ENCODE measurements at regions not wholly inside any gene's neighbourhood (a gene's known extent, or its start where the extent isn't known, plus 50 kb on each side); places are given as distances from the start of the nearest gene placed in this dataset.

DNA sequence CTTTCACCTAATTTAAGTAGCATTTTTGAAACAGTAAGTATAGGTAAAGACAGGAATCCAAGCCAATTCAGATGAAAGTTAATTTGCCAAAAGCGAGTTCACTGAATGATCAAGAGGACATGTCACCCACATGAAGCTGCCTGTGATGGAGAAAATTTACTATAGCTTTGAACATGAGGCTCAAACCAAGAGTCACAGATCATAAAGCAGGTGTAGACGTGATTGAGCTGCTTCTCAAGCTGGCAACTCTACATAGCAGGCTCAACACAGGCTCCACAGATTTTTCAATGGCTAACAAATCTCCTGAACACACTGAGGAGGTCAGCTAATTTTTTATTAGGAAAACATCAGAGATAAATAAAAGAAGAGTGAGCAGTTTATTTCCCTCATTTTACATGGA lies 173.7 kb downstream of the FAM114A2 start:
- TF ChIP-seq, protein P1, sequence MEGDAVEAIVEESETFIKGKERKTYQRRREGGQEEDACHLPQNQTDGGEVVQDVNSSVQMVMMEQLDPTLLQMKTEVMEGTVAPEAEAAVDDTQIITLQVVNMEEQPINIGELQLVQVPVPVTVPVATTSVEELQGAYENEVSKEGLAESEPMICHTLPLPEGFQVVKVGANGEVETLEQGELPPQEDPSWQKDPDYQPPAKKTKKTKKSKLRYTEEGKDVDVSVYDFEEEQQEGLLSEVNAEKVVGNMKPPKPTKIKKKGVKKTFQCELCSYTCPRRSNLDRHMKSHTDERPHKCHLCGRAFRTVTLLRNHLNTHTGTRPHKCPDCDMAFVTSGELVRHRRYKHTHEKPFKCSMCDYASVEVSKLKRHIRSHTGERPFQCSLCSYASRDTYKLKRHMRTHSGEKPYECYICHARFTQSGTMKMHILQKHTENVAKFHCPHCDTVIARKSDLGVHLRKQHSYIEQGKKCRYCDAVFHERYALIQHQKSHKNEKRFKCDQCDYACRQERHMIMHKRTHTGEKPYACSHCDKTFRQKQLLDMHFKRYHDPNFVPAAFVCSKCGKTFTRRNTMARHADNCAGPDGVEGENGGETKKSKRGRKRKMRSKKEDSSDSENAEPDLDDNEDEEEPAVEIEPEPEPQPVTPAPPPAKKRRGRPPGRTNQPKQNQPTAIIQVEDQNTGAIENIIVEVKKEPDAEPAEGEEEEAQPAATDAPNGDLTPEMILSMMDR (conservative IDR thresholded peaks at IDR 0.05; ENCODE audit: low read depth in 2 of 2): no peak
- TF ChIP-seq, protein P2, sequence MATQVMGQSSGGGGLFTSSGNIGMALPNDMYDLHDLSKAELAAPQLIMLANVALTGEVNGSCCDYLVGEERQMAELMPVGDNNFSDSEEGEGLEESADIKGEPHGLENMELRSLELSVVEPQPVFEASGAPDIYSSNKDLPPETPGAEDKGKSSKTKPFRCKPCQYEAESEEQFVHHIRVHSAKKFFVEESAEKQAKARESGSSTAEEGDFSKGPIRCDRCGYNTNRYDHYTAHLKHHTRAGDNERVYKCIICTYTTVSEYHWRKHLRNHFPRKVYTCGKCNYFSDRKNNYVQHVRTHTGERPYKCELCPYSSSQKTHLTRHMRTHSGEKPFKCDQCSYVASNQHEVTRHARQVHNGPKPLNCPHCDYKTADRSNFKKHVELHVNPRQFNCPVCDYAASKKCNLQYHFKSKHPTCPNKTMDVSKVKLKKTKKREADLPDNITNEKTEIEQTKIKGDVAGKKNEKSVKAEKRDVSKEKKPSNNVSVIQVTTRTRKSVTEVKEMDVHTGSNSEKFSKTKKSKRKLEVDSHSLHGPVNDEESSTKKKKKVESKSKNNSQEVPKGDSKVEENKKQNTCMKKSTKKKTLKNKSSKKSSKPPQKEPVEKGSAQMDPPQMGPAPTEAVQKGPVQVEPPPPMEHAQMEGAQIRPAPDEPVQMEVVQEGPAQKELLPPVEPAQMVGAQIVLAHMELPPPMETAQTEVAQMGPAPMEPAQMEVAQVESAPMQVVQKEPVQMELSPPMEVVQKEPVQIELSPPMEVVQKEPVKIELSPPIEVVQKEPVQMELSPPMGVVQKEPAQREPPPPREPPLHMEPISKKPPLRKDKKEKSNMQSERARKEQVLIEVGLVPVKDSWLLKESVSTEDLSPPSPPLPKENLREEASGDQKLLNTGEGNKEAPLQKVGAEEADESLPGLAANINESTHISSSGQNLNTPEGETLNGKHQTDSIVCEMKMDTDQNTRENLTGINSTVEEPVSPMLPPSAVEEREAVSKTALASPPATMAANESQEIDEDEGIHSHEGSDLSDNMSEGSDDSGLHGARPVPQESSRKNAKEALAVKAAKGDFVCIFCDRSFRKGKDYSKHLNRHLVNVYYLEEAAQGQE (IDR thresholded peaks at IDR 0.05; ENCODE audit: unreplicated experiment): no peak
- TF ChIP-seq EZH2phosphoT487 (IDR thresholded peaks at IDR 0.05; ENCODE audit: unreplicated experiment): no peak
- no peak for TF ChIP-seq EZH2 (IDR thresholded peaks at IDR 0.05; ENCODE audit: low read depth, unreplicated experiment)
- no peak for TF ChIP-seq CREB1 (CRISPR knock-in tag; IDR thresholded peaks at IDR 0.05; ENCODE audit: low read depth)
- no peak for TF ChIP-seq POLR2AphosphoS5 (IDR thresholded peaks at IDR 0.05; ENCODE audit: low read depth)
- TF ChIP-seq JUNB (IDR thresholded peaks at IDR 0.05; ENCODE audit: unreplicated experiment): no peak
- no peak for TF ChIP-seq NANOG (IDR thresholded peaks at IDR 0.05; ENCODE audit: borderline replicate concordance)
- TF ChIP-seq, protein P3, sequence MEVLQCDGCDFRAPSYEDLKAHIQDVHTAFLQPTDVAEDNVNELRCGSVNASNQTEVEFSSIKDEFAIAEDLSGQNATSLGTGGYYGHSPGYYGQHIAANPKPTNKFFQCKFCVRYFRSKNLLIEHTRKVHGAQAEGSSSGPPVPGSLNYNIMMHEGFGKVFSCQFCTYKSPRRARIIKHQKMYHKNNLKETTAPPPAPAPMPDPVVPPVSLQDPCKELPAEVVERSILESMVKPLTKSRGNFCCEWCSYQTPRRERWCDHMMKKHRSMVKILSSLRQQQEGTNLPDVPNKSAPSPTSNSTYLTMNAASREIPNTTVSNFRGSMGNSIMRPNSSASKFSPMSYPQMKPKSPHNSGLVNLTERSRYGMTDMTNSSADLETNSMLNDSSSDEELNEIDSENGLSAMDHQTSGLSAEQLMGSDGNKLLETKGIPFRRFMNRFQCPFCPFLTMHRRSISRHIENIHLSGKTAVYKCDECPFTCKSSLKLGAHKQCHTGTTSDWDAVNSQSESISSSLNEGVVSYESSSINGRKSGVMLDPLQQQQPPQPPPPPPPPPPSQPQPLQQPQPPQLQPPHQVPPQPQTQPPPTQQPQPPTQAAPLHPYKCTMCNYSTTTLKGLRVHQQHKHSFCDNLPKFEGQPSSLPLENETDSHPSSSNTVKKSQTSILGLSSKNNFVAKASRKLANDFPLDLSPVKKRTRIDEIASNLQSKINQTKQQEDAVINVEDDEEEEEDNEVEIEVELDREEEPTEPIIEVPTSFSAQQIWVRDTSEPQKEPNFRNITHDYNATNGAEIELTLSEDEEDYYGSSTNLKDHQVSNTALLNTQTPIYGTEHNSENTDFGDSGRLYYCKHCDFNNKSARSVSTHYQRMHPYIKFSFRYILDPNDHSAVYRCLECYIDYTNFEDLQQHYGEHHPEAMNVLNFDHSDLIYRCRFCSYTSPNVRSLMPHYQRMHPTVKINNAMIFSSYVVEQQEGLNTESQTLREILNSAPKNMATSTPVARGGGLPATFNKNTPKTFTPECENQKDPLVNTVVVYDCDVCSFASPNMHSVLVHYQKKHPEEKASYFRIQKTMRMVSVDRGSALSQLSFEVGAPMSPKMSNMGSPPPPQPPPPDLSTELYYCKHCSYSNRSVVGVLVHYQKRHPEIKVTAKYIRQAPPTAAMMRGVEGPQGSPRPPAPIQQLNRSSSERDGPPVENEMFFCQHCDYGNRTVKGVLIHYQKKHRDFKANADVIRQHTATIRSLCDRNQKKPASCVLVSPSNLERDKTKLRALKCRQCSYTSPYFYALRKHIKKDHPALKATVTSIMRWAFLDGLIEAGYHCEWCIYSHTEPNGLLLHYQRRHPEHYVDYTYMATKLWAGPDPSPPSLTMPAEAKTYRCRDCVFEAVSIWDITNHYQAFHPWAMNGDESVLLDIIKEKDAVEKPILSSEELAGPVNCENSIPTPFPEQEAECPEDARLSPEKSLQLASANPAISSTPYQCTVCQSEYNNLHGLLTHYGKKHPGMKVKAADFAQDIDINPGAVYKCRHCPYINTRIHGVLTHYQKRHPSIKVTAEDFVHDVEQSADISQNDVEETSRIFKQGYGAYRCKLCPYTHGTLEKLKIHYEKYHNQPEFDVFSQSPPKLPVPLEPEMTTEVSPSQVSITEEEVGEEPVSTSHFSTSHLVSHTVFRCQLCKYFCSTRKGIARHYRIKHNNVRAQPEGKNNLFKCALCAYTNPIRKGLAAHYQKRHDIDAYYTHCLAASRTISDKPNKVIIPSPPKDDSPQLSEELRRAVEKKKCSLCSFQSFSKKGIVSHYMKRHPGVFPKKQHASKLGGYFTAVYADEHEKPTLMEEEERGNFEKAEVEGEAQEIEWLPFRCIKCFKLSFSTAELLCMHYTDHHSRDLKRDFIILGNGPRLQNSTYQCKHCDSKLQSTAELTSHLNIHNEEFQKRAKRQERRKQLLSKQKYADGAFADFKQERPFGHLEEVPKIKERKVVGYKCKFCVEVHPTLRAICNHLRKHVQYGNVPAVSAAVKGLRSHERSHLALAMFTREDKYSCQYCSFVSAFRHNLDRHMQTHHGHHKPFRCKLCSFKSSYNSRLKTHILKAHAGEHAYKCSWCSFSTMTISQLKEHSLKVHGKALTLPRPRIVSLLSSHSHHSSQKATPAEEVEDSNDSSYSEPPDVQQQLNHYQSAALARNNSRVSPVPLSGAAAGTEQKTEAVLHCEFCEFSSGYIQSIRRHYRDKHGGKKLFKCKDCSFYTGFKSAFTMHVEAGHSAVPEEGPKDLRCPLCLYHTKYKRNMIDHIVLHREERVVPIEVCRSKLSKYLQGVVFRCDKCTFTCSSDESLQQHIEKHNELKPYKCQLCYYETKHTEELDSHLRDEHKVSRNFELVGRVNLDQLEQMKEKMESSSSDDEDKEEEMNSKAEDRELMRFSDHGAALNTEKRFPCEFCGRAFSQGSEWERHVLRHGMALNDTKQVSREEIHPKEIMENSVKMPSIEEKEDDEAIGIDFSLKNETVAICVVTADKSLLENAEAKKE (CRISPR knock-in tag; IDR thresholded peaks at IDR 0.05): no peak
- no peak for TF ChIP-seq ZNF331 (CRISPR knock-in tag; IDR thresholded peaks at IDR 0.05; ENCODE audit: low read depth)
- no peak for TF ChIP-seq STAT1 (IDR thresholded peaks at IDR 0.05; ENCODE audit: unreplicated experiment)
- TF ChIP-seq, protein P4, sequence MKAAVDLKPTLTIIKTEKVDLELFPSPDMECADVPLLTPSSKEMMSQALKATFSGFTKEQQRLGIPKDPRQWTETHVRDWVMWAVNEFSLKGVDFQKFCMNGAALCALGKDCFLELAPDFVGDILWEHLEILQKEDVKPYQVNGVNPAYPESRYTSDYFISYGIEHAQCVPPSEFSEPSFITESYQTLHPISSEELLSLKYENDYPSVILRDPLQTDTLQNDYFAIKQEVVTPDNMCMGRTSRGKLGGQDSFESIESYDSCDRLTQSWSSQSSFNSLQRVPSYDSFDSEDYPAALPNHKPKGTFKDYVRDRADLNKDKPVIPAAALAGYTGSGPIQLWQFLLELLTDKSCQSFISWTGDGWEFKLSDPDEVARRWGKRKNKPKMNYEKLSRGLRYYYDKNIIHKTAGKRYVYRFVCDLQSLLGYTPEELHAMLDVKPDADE (IDR thresholded peaks at IDR 0.05): no peak

Measured in GM23338 (cell line).